B cell (primary cell): ENCODE measurements at regions not wholly inside any gene's neighbourhood (a gene's known extent, or its start where the extent isn't known, plus 50 kb on each side); places are given as distances from the start of the nearest gene placed in this dataset.

Source experiments
- EZH2 ChIP-seq: IDR thresholded peaks from 2 replicates; pipeline ENCODE4 v1.6.1; 2012; ENCODE audit warnings: borderline replicate concordance, low read depth, mild to moderate bottlenecking, moderate library complexity, low read length; ENCODE audit not compliant: insufficient read depth, poor library complexity, severe bottlenecking
- TF ChIP-seq, protein P1 (sequence below): fragments of 200-600 bp; IDR thresholded peaks from one replicate; pipeline ENCODE4 v1.8.0; 2022; ENCODE audit warnings: antibody characterized with exemption, mild to moderate bottlenecking

DNA sequence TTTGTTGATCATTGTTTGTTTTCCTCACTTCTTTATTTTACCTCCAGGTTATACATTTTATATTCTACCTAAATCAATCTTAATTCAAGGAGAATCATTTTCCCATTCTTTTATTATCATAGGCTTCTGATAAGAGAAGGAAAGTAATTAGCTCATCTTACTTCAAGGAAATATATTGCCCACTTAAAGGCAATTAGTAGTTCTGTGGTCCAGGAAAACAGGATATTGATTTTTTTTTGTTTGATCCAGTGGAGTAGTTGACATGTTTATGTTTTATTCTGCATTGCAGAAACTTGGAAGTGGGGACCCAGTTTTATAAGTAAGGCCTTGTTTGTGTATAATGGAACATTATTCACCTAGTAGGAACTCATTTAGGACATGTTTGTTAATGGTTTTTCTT is 390.6 kb downstream of the NDFIP2 start:
- TF ChIP-seq, protein P1, sequence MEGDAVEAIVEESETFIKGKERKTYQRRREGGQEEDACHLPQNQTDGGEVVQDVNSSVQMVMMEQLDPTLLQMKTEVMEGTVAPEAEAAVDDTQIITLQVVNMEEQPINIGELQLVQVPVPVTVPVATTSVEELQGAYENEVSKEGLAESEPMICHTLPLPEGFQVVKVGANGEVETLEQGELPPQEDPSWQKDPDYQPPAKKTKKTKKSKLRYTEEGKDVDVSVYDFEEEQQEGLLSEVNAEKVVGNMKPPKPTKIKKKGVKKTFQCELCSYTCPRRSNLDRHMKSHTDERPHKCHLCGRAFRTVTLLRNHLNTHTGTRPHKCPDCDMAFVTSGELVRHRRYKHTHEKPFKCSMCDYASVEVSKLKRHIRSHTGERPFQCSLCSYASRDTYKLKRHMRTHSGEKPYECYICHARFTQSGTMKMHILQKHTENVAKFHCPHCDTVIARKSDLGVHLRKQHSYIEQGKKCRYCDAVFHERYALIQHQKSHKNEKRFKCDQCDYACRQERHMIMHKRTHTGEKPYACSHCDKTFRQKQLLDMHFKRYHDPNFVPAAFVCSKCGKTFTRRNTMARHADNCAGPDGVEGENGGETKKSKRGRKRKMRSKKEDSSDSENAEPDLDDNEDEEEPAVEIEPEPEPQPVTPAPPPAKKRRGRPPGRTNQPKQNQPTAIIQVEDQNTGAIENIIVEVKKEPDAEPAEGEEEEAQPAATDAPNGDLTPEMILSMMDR, result no peak
- TF ChIP-seq EZH2, result no peak
